CD8-positive, alpha-beta memory T cell (primary cell): ENCODE measurements at regions not wholly inside any gene's neighbourhood (a gene's known extent, or its start where the extent isn't known, plus 50 kb on each side); places are given as distances from the start of the nearest gene placed in this dataset.
"Not testable (repeated sequence)": the region's sequence is repeated elsewhere in the genome, so short reads cannot be mapped to it uniquely, and the experiment has no call there.

Source experiments
- CTCF ChIA-PET: fragments of 350-600 bp; sonication (Branson Sonifier 250); formaldehyde crosslinking; loops from one replicate; lab custom pipeline; 2021; ENCODE audit warnings: antibody characterized with exemption; lab: Charles Lee
- POLR2A ChIA-PET: fragments of 350-600 bp; sonication (Branson Sonifier 250); formaldehyde crosslinking; loops from one replicate; lab custom pipeline; 2021; ENCODE audit warnings: antibody characterized with exemption; lab: Charles Lee
- DNase-seq, 5 donors: peaks; one replicate each; pipeline versions ENCODE4 v3.0.0 to v3.0.0-alpha.2; 2020 to 2022; ENCODE audit warnings: mixed read lengths in 1 of 5
- H3K27ac ChIP-seq: one replicate; pipeline ENCODE4 v1.7.0; 2013; ENCODE audit warnings: low read depth, mild to moderate bottlenecking, low read length, moderate library complexity
- H3K27me3 ChIP-seq: 2 replicates; pipeline ENCODE4 v1.7.0; 2013; ENCODE audit warnings: low read length, mild to moderate bottlenecking; ENCODE audit not compliant: insufficient read depth, poor library complexity, severe bottlenecking
- H3K36me3 ChIP-seq: 2 replicates; pipeline ENCODE4 v1.7.0; 2013; ENCODE audit warnings: mild to moderate bottlenecking, low read length, moderate library complexity; ENCODE audit not compliant: insufficient read depth
- H3K4me1 ChIP-seq: 2 replicates; pipeline ENCODE4 v1.7.0; 2013; ENCODE audit warnings: mild to moderate bottlenecking, low read length, moderate library complexity; ENCODE audit not compliant: insufficient read depth
- H3K4me3 ChIP-seq: 2 replicates; pipeline ENCODE4 v1.7.0; 2013; ENCODE audit warnings: mild to moderate bottlenecking, low read length
- H3K9me3 ChIP-seq: 2 replicates; pipeline ENCODE4 v1.7.0; 2013; ENCODE audit warnings: mild to moderate bottlenecking, low read length
- H3K27ac Mint-ChIP-seq, 8 donors: one replicate each; pipeline ENCODE4 v1.8.0; 2020 to 2021; ENCODE audit warnings: mixed read lengths in 8 of 8, mild to moderate bottlenecking in 6 of 8, inconsistent platforms in 3 of 8, moderate library complexity in 3 of 8
- H3K27me3 Mint-ChIP-seq, 2 donors: one replicate each; pipeline ENCODE4 v1.8.0; 2020 to 2021; ENCODE audit warnings: mixed read lengths in 2 of 2, mild to moderate bottlenecking in 1 of 2, moderate library complexity in 1 of 2
- H3K36me3 Mint-ChIP-seq, 3 donors: one replicate each; pipeline ENCODE4 v1.8.0; 2020 to 2021; ENCODE audit warnings: mixed read lengths in 3 of 3, inconsistent platforms in 1 of 3, mild to moderate bottlenecking in 1 of 3
- H3K4me1 Mint-ChIP-seq, 3 donors: one replicate each; pipeline ENCODE4 v1.8.0; 2020 to 2021; ENCODE audit warnings: mixed read lengths in 3 of 3, inconsistent platforms in 1 of 3, mild to moderate bottlenecking in 1 of 3
- H3K4me3 Mint-ChIP-seq, 7 donors: one replicate each; pipeline ENCODE4 v1.8.0; 2020 to 2021; ENCODE audit warnings: mixed read lengths in 7 of 7, mild to moderate bottlenecking in 6 of 7, moderate library complexity in 4 of 7, inconsistent platforms in 2 of 7
- H3K9me3 Mint-ChIP-seq, 5 donors: one replicate each; pipeline ENCODE4 v1.8.0; 2020 to 2022; ENCODE audit warnings: mixed read lengths in 5 of 5, mild to moderate bottlenecking in 3 of 5, moderate library complexity in 2 of 5, inconsistent platforms in 1 of 5

- no peaks in the 10 kb centered on the region for H3K36me3 ChIP-seq
- Mint-ChIP-seq H3K27me3 (peaks cover 2 to 11% of the 10 kb centered on the region in 2 donors), H3K9me3 (peaks cover 10 to 19% (median 18%) of the 10 kb centered on the region in 5 donors), H3K4me1 (no peaks in the 10 kb centered on the region), H3K36me3 (peaks cover 0 to 4% (median 2%) of the 10 kb centered on the region in 3 donors), H3K27ac (no peak overlapping the region), H3K4me3 (no peak overlapping the region)
- H3K4me3 ChIP-seq: no peak overlapping the region
- H3K4me1 ChIP-seq: no peaks in the 10 kb centered on the region
- H3K27ac ChIP-seq: no peak overlapping the region
- H3K9me3 ChIP-seq: no peaks in the 10 kb centered on the region
- ChIA-PET CTCF (no interaction called here), POLR2A (no interaction called here)
- no peaks in the 10 kb centered on the region for H3K27me3 ChIP-seq
- DNase-seq: no peak
Measured at GRCh38 chr14:104477666-104478380, 101.7 kb upstream of the C14orf180 start.

DNA sequence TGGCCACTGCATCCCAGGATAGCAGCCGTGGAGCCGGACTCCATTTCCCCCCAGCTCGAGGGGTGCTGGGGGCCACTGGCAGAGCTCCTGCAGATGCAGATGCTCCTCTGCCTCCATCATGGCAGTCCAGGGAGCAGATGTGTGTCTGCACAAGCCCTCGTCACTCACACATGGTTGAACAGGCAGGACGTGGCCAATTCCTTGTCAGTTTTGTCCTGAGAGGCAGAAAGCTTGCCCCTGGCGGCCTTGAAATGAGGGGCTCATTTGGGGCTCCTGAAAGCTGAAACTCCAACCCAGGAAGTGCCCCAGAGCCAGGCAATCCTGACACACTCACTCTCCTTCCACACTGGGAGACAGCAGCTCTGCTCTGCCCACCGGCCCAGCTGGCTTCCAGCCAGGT is 100.9 kb upstream of the C14orf180 start:
- no peak overlapping the region for H3K27ac ChIP-seq
- no peak for DNase-seq
- Mint-ChIP-seq H3K9me3 (peaks cover 10 to 26% (median 23%) of the 10 kb centered on the region in 5 donors), H3K27me3 (peaks cover 2 to 11% of the 10 kb centered on the region in 2 donors), H3K27ac (no peak overlapping the region), H3K36me3 (peaks cover 0 to 4% (median 2%) of the 10 kb centered on the region in 3 donors), H3K4me3 (no peak overlapping the region), H3K4me1 (no peaks in the 10 kb centered on the region)
- H3K4me3 ChIP-seq: no peak overlapping the region
- ChIA-PET CTCF (no interaction called here), POLR2A (no interaction called here)
- no peaks in the 10 kb centered on the region for H3K9me3 ChIP-seq
- H3K36me3 ChIP-seq: no peaks in the 10 kb centered on the region
- H3K27me3 ChIP-seq: no peaks in the 10 kb centered on the region
- no peaks in the 10 kb centered on the region for H3K4me1 ChIP-seq

DNA sequence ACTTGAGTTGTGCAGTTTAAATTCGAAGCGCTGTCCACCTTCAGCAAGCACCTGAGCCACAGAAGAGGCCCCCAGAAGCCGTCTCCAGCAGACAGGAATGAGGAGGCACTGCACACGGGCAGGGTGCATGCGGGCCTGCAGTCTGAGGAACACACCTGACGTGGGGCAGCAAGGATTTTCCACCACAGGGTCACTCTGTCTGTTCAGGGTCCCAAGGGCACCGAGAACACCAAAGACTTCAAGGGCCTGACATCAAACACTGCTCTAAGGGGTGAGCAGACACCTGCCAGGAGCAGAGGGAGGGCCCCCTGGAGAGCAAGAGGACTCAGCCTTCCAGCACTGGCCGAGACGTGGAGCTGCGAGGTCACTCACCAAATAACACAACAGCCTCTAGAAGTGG is 99.7 kb upstream of the C14orf180 start:
- Mint-ChIP-seq H3K27me3 (peaks cover 7 to 14% of the 10 kb centered on the region in 2 donors), H3K4me3 (no peak overlapping the region), H3K9me3 (peaks cover 10 to 26% (median 25%) of the 10 kb centered on the region in 5 donors), H3K4me1 (no peaks in the 10 kb centered on the region), H3K36me3 (peaks cover 0 to 5% (median 2%) of the 10 kb centered on the region in 3 donors), H3K27ac (no peak overlapping the region)
- ChIA-PET POLR2A (no interaction called here), CTCF (no interaction called here)
- Histone ChIP-seq H3K4me1 (no peaks in the 10 kb centered on the region), H3K27me3 (no peaks in the 10 kb centered on the region), H3K36me3 (no peaks in the 10 kb centered on the region), H3K9me3 (no peaks in the 10 kb centered on the region), H3K27ac (no peak overlapping the region), H3K4me3 (no peak overlapping the region)
- no peak for DNase-seq

DNA sequence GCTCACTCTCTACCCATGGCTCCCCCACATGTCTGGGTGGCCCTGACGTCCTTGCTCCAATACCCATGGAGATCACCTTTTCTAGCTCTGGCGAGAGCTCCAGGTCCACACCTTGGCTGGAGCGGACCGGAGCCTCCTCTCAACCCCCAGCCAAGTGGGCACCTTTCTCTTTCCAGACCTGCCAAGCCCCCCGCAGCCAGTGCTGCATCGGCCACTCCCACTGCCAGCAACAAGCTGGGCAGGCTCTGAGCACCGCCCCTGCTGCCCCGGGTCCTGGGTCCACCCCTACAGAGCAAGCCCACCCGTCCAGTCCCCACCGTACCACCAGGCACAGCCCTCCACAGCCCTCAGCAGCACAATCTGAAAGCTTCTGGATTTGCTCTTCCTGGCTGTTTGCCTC is 98.2 kb upstream of the C14orf180 start:
- Mint-ChIP-seq H3K9me3 (peaks cover 10 to 26% (median 25%) of the 10 kb centered on the region in 5 donors), H3K4me1 (no peaks in the 10 kb centered on the region), H3K27me3 (peaks cover 7 to 28% of the 10 kb centered on the region in 2 donors), H3K27ac (peak overlapping the region in 2 of 8 donors; percentile 57 to 92), H3K4me3 (peak overlapping the region in 1 of 7 donors; percentile 82), H3K36me3 (peaks cover 0 to 7% (median 2%) of the 10 kb centered on the region in 3 donors)
- POLR2A ChIA-PET: no interaction called here
- CTCF ChIA-PET: no interaction called here
- DNase-seq: no peak
- no peaks in the 10 kb centered on the region for H3K27me3 ChIP-seq
- no peaks in the 10 kb centered on the region for H3K4me1 ChIP-seq
- no peak overlapping the region for H3K4me3 ChIP-seq
- H3K9me3 ChIP-seq: no peaks in the 10 kb centered on the region
- H3K27ac ChIP-seq: no peak overlapping the region
- H3K36me3 ChIP-seq: no peaks in the 10 kb centered on the region

DNA sequence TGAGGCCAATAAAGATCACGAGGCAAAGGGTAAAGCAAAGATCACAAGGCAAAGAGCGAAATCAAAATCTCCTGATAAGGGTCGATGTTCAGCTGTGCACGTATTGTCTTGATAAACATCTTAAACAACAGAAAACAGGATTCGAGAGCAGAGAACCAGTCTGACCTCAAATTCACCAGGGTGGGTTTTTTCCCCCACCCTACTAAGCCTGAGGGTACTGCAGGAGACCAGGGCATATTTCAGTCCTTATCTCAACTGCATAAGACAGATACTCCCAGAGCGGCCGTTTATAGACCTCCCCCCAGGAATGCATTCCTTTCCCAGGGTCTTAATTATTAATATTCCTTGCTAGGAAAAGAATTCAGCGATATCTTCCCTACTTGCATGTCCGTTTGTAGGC is 97.5 kb upstream of the C14orf180 start:
- H3K27ac Mint-ChIP-seq: peak overlapping the region in 1 of 8 donors; percentile 92
- H3K27me3 ChIP-seq, H3K36me3 ChIP-seq, CTCF ChIA-PET, H3K9me3 ChIP-seq, H3K4me3 Mint-ChIP-seq, H3K36me3 Mint-ChIP-seq, H3K27ac ChIP-seq, H3K4me1 Mint-ChIP-seq, POLR2A ChIA-PET, H3K4me3 ChIP-seq, DNase-seq, H3K4me1 ChIP-seq: not testable (repeated sequence)
- H3K9me3 Mint-ChIP-seq: peaks cover 10 to 26% (median 25%) of the 10 kb centered on the region in 5 donors
- H3K27me3 Mint-ChIP-seq: peaks cover 10 to 35% of the 10 kb centered on the region in 2 donors

DNA sequence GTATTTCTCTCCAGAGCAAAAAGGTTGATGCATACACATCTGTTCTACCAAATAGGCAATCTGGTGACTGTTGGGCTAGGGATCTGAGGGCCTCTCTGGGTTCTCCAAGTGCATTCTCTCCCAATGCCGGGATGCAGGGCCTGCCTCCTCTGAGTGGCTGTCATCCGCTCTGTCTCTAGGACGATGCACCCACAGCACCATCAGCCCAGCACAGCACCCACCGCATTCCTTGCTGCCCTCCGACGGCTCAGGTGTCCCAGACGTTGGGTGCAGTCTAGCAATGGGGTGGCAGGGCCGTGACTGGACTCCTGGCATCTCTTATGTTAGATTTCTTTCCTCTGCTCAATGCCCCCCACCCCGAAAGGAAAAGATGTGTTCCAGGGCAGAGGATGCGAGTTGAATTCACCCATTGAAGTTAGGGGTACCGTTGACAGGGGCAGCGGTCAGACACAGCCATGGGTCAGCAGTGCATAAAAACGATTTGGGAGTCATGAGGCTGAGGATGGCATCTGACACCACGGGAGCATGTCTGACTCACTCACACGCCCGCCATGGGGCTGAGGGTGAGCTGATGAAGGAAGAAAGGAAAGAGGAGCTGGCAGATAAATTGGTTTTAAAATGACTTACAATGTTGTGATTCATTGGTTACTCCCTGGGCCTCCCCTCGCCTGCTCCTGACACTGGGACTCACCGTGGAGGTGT is 93.2 kb upstream of the C14orf180 start:
- peaks cover 10 to 22% (median 18%) of the 10 kb centered on the region in 5 donors for H3K9me3 Mint-ChIP-seq
- Histone ChIP-seq H3K4me1 (no peaks in the 10 kb centered on the region), H3K27me3 (no peaks in the 10 kb centered on the region), H3K36me3 (no peaks in the 10 kb centered on the region), H3K27ac (no peak overlapping the region), H3K4me3 (no peak overlapping the region), H3K9me3 (no peaks in the 10 kb centered on the region)
- DNase-seq: no peak
- peak overlapping the region in 1 of 7 donors; percentile 32 for H3K4me3 Mint-ChIP-seq
- ChIA-PET POLR2A (no interaction called here), CTCF (no interaction called here)
- peaks cover 0 to 8% (median 2%) of the 10 kb centered on the region in 3 donors for H3K36me3 Mint-ChIP-seq
- H3K27ac Mint-ChIP-seq: no peak overlapping the region
- H3K4me1 Mint-ChIP-seq: no peaks in the 10 kb centered on the region
- peaks cover 27 to 52% of the 10 kb centered on the region in 2 donors for H3K27me3 Mint-ChIP-seq

- Mint-ChIP-seq H3K4me1 (peaks cover 0 to 6% (median 2%) of the 10 kb centered on the region in 3 donors), H3K27me3 (peaks cover 13 to 14% of the 10 kb centered on the region in 2 donors), H3K36me3 (peaks cover 0 to 4% (median 0%) of the 10 kb centered on the region in 3 donors), H3K27ac (no peak overlapping the region), H3K9me3 (peaks cover 8 to 24% (median 10%) of the 10 kb centered on the region in 5 donors), H3K4me3 (no peak overlapping the region)
- no peak overlapping the region for H3K4me3 ChIP-seq
- no peak overlapping the region for H3K27ac ChIP-seq
- H3K9me3 ChIP-seq: no peaks in the 10 kb centered on the region
- no peaks in the 10 kb centered on the region for H3K4me1 ChIP-seq
- H3K36me3 ChIP-seq: no peaks in the 10 kb centered on the region
- H3K27me3 ChIP-seq: no peaks in the 10 kb centered on the region
- peak in 1 of 5 donors; percentile 28 for DNase-seq
- ChIA-PET CTCF (no interaction called here), POLR2A (no interaction called here)
Measured at GRCh38 chr14:104494483-104494882, 85.1 kb upstream of the C14orf180 start.

DNA sequence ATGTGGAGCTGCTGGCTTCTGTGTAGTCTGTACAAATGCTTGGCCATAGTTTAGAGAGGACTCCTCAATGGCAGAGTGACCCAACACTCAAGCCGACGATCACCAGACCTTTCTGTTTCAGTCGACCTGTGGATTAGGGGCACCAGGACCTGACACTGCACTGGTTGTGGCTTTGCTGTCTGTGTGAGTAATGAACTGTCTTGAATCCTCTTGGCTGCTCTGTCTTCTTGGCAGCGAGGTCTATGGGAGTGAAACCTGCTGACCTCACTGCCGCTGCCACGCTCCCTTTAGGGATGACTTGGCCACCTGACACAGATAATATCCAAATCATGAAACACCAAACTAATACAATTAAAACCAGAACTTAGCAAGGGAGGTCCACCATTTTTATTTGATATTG is 83.5 kb upstream of the C14orf180 start:
- Histone ChIP-seq H3K27ac (no peak overlapping the region), H3K27me3 (no peaks in the 10 kb centered on the region), H3K4me1 (no peaks in the 10 kb centered on the region), H3K9me3 (no peaks in the 10 kb centered on the region), H3K36me3 (no peaks in the 10 kb centered on the region), H3K4me3 (no peak overlapping the region)
- DNase-seq: no peak
- no peak overlapping the region for H3K27ac Mint-ChIP-seq
- POLR2A ChIA-PET: no interaction called here
- H3K36me3 Mint-ChIP-seq: peaks cover 0 to 4% (median 0%) of the 10 kb centered on the region in 3 donors
- peaks cover 8 to 24% (median 10%) of the 10 kb centered on the region in 5 donors for H3K9me3 Mint-ChIP-seq
- peak overlapping the region in 1 of 7 donors; percentile 56 for H3K4me3 Mint-ChIP-seq
- CTCF ChIA-PET: no interaction called here
- peaks cover 8 to 10% of the 10 kb centered on the region in 2 donors for H3K27me3 Mint-ChIP-seq
- H3K4me1 Mint-ChIP-seq: peaks cover 0 to 6% (median 2%) of the 10 kb centered on the region in 3 donors
